K562 (cell line): ENCODE measurements at regions not wholly inside any gene's neighbourhood (a gene's known extent, or its start where the extent isn't known, plus 50 kb on each side); places are given as distances from the start of the nearest gene placed in this dataset.

Source experiments
- ATAC-seq: fragments of 200-7000 bp; cut with Tn5 transposase; 3 replicates; pipeline ENCODE4 v1.9.1; 2020; ENCODE audit warnings: moderate library complexity
- BruUV-seq: library from RNA; stranded (reverse); fragments of 400-500 nt; replicated peaks from 2 replicates; lab custom pipeline; 2021; lab: Mats Ljungman, UMichigan
- CTCF ChIA-PET: fragments of 300-600 bp; formaldehyde crosslinking; extraction: SDS; loops from one replicate; lab custom pipeline; 2021; ENCODE audit warnings: low intra/inter-chr PET ratio; lab: Yijun Ruan, JAX
- POLR2A ChIA-PET: fragments of 300-600, 350-650 bp; sonication (Branson Sonifier 250); formaldehyde crosslinking; extraction: SDS; loops from one replicate; lab custom pipeline; 2021; ENCODE audit warnings: antibody characterized with exemption, inconsistent platforms; lab: Yijun Ruan, JAX
- DNase-seq, 4 experiments: peaks; one replicate each; pipeline versions ENCODE4 v3.0.0 to v3.0.0-alpha.2; 2011 to 2018; ENCODE audit warnings: low spot score in 3 of 4, mixed read lengths in 3 of 4; ENCODE audit errors: extremely low read depth in 1 of 4
- FAIRE-seq: peaks from 2 replicates; lab custom pipeline; 2011; peaks lifted over from hg19 to GRCh38; lab: Jason Lieb, UNC
- H2AFZ ChIP-seq: 2 replicates; pipeline ENCODE4 v1.6.0; 2011; ENCODE audit warnings: low read depth, low read length, control low read depth, inconsistent platforms
- H3K27ac ChIP-seq: fragments of 200-600 bp; 3 replicates; pipeline ENCODE4 v1.8.0; 2011; ENCODE audit warnings: low read depth, mild to moderate bottlenecking, control low read depth, inconsistent platforms, low read length, moderate library complexity, mixed read lengths; ENCODE audit errors: extremely low read depth
- H3K27me3 ChIP-seq, 2 experiments: fragments of 300-600 bp in 1 of 2; 2 replicates in 1 of 2; 3 replicates in 1 of 2; pipeline versions ENCODE4 v1.6.0 to v1.8.0; 2011; ENCODE audit warnings: inconsistent platforms in 2 of 2, low read length in 2 of 2, mild to moderate bottlenecking in 1 of 2, mixed read lengths in 1 of 2, moderate library complexity in 1 of 2; ENCODE audit not compliant: control insufficient read depth in 2 of 2, insufficient read depth in 2 of 2
- H3K36me3 ChIP-seq: fragments of 300-600 bp; 3 replicates; pipeline ENCODE4 v1.8.0; 2011; ENCODE audit warnings: mild to moderate bottlenecking, low read length, inconsistent platforms; ENCODE audit not compliant: control insufficient read depth, insufficient read depth
- H3K4me1 ChIP-seq, 2 experiments: fragments of 200-600 bp in 1 of 2; replicated peaks in 1 of 2; 2 replicates in 1 of 2; 3 replicates in 1 of 2; pipeline versions ENCODE4 v1.5.1 to v1.8.0; 2011; ENCODE audit warnings: inconsistent platforms in 2 of 2, low read length in 2 of 2, mild to moderate bottlenecking in 1 of 2, mixed read lengths in 1 of 2, moderate library complexity in 1 of 2; ENCODE audit not compliant: control insufficient read depth in 2 of 2, insufficient read depth in 2 of 2
- H3K4me2 ChIP-seq: 2 replicates; pipeline ENCODE4 v1.6.1; 2011; ENCODE audit warnings: low read length, control low read depth, inconsistent platforms, mixed read lengths; ENCODE audit not compliant: insufficient read depth
- H3K4me3 ChIP-seq: fragments of 200-600 bp; sonication (generic), shearing (Covaris generic); 2 replicates; pipeline ENCODE4 v1.5.1; 2016; ENCODE audit warnings: control low read depth, inconsistent platforms
- H3K79me2 ChIP-seq: fragments of 200-600 bp; 3 replicates; pipeline ENCODE4 v1.8.0; 2011; ENCODE audit warnings: low read length, inconsistent platforms; ENCODE audit not compliant: control insufficient read depth, insufficient read depth
- H3K9ac ChIP-seq, 2 experiments: 2 replicates each; pipeline versions ENCODE4 v1.6.0 to v1.6.1; 2011; ENCODE audit warnings: low read depth in 2 of 2, low read length in 2 of 2, control low read depth in 1 of 2, inconsistent platforms in 1 of 2, mild to moderate bottlenecking in 1 of 2, mixed read lengths in 1 of 2; ENCODE audit not compliant: insufficient read depth in 1 of 2
- H3K9me1 ChIP-seq: one replicate; pipeline ENCODE4 v1.6.0; 2011; ENCODE audit warnings: inconsistent platforms, mild to moderate bottlenecking, low read length, moderate library complexity; ENCODE audit not compliant: control insufficient read depth, insufficient read depth
- H3K9me3 ChIP-seq: replicated peaks from 2 replicates; pipeline ENCODE4 v1.5.1; 2011; ENCODE audit warnings: low read depth, low read length, inconsistent platforms; ENCODE audit not compliant: control insufficient read depth, insufficient read depth
- H4K20me1 ChIP-seq: replicated peaks from 2 replicates; pipeline ENCODE4 v1.6.1; 2011; ENCODE audit warnings: low read length, inconsistent platforms, mixed read lengths; ENCODE audit not compliant: control insufficient read depth, insufficient read depth
- C11orf30 ChIP-seq: fragments of 450-650 bp; IDR thresholded peaks from 2 replicates; pipeline ENCODE4 v1.6.1; 2016; ENCODE audit warnings: low read depth, mild to moderate bottlenecking
- GTF2E2 ChIP-seq: fragments of 200-800 bp; sonication (Bioruptor generic); IDR thresholded peaks from 2 replicates; pipeline ENCODE4 v1.6.1; 2016; ENCODE audit warnings: missing genetic modification characterization, missing compliant biosample characterization
- LEF1 ChIP-seq: fragments of 450-650 bp; IDR thresholded peaks from 2 replicates; pipeline ENCODE4 v1.6.1; 2016; ENCODE audit warnings: mild to moderate bottlenecking
- PHB2 ChIP-seq: fragments of 450-650 bp; IDR thresholded peaks from 2 replicates; pipeline ENCODE4 v1.6.1; 2017; ENCODE audit warnings: low read depth
- ZKSCAN8 ChIP-seq: fragments of 200-800 bp; sonication (Bioruptor generic); IDR thresholded peaks from 2 replicates; pipeline ENCODE4 v1.6.1; 2016; ENCODE audit warnings: missing genetic modification characterization, missing compliant biosample characterization
- WGBS: fragments of 100-300 bp; shearing (Covaris generic); methylation state at CpG from one replicate; pipeline ENCODE4 v1.1.6; 2016; ENCODE audit warnings: low coverage, mixed read lengths; ENCODE audit not compliant: insufficient coverage; ENCODE audit errors: missing lambda C conversion rate; 5-methylcytosine and 5-hydroxymethylcytosine counted together
- in situ Hi-C: fragments of 300-500 bp; cut with MboI; formaldehyde crosslinking; loops from 4 replicates; pipeline ENCODE4 v1.15.0; 2018; ENCODE audit warnings: inconsistent platforms, mixed read lengths
- intact Hi-C: fragments of 100-400 bp; cut with micrococcal nuclease; formaldehyde crosslinking; loops from 2 replicates; pipeline ENCODE4 v1.14.2; 2022
- TF ChIP-seq, protein P1 (sequence below): fragments of 250-450 bp; sonication (Bioruptor Pico); IDR thresholded peaks from 2 replicates; pipeline ENCODE4 v1.9.0; 2021; ENCODE audit warnings: mild to moderate bottlenecking, inconsistent platforms

DNA sequence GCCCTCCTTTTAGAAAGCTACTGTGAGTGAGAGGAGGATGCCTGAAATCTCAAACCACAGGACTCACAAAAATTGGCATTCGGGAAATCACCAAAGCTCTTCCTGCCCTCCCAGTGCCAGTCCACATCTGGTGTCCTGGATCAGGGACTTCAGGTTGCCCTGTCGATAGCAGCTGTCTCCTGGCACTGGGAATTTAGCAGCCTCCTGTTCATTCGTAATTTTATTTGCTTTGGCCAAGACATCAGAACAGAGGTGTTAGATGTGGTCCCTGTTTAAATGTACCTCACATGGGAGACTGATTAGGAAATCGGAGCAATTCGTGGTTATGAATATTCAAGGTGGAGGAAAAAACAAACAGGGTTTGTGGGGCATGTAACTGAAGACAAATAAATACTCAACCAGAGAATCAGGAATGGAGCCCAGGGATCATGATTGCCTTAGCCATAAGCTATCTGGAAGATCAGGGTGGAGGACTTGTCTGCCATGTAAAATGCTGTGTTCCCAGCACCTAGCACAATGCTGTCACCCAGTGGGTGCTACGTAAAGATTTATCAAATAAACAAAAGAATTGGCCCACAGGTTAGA lies 265.2 kb upstream of the PROK2 start:
- DNase-seq (no peak), FAIRE-seq (no peak), ATAC-seq (no peak)
- H3K27ac ChIP-seq, result no peak overlapping the region
- POLR2A ChIA-PET, result interaction anchor here (0.5 to 0.6 kb wide), 2 partner anchors 15 to 823 kb away, joined by 3 read pairs; no protein-coding TSS in a partner anchor
- no peaks in the 10 kb centered on the region for H3K36me3 ChIP-seq
- H4K20me1 ChIP-seq, result no peaks in the 10 kb centered on the region
- 47% methylated on average over 6 of the region's 6 CpGs for WGBS
- no peak overlapping the region for H3K9ac ChIP-seq
- CTCF ChIA-PET, result no interaction called here
- H3K4me3 ChIP-seq, result no peak overlapping the region
- no peaks in the 10 kb centered on the region for H3K9me1 ChIP-seq
- no peak for TF ChIP-seq PHB2
- no peak for TF ChIP-seq C11orf30
- TF ChIP-seq LEF1, result no peak
- TF ChIP-seq, protein P1, sequence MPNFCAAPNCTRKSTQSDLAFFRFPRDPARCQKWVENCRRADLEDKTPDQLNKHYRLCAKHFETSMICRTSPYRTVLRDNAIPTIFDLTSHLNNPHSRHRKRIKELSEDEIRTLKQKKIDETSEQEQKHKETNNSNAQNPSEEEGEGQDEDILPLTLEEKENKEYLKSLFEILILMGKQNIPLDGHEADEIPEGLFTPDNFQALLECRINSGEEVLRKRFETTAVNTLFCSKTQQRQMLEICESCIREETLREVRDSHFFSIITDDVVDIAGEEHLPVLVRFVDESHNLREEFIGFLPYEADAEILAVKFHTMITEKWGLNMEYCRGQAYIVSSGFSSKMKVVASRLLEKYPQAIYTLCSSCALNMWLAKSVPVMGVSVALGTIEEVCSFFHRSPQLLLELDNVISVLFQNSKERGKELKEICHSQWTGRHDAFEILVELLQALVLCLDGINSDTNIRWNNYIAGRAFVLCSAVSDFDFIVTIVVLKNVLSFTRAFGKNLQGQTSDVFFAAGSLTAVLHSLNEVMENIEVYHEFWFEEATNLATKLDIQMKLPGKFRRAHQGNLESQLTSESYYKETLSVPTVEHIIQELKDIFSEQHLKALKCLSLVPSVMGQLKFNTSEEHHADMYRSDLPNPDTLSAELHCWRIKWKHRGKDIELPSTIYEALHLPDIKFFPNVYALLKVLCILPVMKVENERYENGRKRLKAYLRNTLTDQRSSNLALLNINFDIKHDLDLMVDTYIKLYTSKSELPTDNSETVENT (CRISPR knock-in tag), result no peak
- no peak for TF ChIP-seq ZKSCAN8 (CRISPR knock-in tag)
- no peak for TF ChIP-seq GTF2E2 (tag)
- in situ Hi-C loops, result no loop called here
- H2AFZ ChIP-seq, result no peak overlapping the region
- H3K27me3 ChIP-seq, result no peaks in the 10 kb centered on the region
- no TSS peak for BruUV-seq
- peaks cover 0 to 2% of the 10 kb centered on the region in 2 experiments; a peak in 1 of 5 replicates for H3K4me1 ChIP-seq
- intact Hi-C loops, result no loop called here
- H3K9me3 ChIP-seq, result no peaks in the 10 kb centered on the region
- no peaks in the 10 kb centered on the region for H3K79me2 ChIP-seq
- H3K4me2 ChIP-seq, result no peak overlapping the region
